ENCODE measurements at regions not wholly inside any gene's neighbourhood (a gene's known extent, or its start where the extent isn't known, plus 50 kb on each side); places are given as distances from the start of the nearest gene placed in this dataset.

DNA sequence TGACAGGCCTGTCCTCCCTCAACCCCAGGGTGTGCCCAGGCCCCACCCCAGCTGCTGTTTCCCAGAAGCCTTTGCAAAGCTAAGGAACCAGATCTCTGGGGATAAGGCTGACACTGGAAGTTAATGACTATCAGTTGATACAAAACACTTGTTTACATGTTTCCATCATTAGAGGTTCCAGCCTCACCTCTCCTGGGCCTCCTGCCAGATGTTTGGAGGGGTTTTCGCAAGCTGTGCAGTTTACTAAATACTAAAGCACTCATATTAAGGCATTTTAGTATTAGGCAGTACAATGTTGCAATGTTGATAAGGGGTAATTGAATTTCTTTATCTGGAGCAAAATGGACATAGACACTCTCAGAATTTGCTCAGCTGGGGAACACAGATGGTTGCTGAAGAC lies 218.7 kb downstream of the INSC start:
- H3K27me3 ChIP-seq = peaks cover 0 to 4% (median 0%) of the 10 kb centered on the region in 7 donors
- no peak overlapping the region for H3K4me3 ChIP-seq
- 90 to 93% methylated on average over 1 of the region's 1 CpG for WGBS, 2 donors
- ATAC-seq (no peak), DNase-seq (no peak)
- no peaks in the 10 kb centered on the region for H3K4me1 ChIP-seq
- peaks cover 0 to 8% (median 0%) of the 10 kb centered on the region in 11 donors for H3K9me3 ChIP-seq
- no peaks in the 10 kb centered on the region for H3K36me3 ChIP-seq
- no peak overlapping the region for H3K27ac ChIP-seq
- TF ChIP-seq, protein P1, sequence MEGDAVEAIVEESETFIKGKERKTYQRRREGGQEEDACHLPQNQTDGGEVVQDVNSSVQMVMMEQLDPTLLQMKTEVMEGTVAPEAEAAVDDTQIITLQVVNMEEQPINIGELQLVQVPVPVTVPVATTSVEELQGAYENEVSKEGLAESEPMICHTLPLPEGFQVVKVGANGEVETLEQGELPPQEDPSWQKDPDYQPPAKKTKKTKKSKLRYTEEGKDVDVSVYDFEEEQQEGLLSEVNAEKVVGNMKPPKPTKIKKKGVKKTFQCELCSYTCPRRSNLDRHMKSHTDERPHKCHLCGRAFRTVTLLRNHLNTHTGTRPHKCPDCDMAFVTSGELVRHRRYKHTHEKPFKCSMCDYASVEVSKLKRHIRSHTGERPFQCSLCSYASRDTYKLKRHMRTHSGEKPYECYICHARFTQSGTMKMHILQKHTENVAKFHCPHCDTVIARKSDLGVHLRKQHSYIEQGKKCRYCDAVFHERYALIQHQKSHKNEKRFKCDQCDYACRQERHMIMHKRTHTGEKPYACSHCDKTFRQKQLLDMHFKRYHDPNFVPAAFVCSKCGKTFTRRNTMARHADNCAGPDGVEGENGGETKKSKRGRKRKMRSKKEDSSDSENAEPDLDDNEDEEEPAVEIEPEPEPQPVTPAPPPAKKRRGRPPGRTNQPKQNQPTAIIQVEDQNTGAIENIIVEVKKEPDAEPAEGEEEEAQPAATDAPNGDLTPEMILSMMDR (IDR thresholded peaks at IDR 0.05) = no peak
- intact Hi-C loops (cut with DNase I) = loop anchor here in 2 of 10 donors (10.0 kb wide), 2 partner anchors 311 to 1301 kb away; no protein-coding TSS in a partner anchor

DNA sequence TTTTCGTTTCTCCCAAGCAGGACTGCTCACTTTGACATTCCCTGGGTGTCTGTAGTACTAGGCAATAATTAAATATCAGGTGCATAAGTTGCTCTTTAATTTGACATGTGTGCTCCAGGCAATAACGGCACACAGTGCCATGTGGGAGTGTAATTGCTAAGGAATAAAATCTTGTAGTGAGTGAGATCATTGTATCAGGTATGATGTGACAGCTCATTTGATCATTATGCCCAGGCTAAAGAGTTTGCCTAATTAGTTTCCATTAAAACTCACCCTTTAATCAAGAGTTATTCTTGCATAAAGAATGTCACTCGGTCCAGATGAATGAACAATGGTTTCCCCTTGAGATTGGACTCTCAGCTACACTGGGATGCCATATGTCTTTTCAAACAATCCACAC lies 220.0 kb downstream of the INSC start:
- Histone ChIP-seq H3K9me3 (peaks cover 0 to 19% (median 8%) of the 10 kb centered on the region in 11 donors), H3K36me3 (no peaks in the 10 kb centered on the region), H3K4me1 (no peaks in the 10 kb centered on the region), H3K27ac (no peak overlapping the region), H3K27me3 (peaks cover 0 to 4% (median 0%) of the 10 kb centered on the region in 7 donors), H3K4me3 (no peak overlapping the region)
- intact Hi-C loops (cut with DNase I) = loop anchor here in 2 of 10 donors (10.0 kb wide), 2 partner anchors 310 to 1300 kb away; no protein-coding TSS in a partner anchor
- DNase-seq (no peak), ATAC-seq (no peak)
- 78 to 89% methylated on average over 3 of the region's 3 CpGs for WGBS, 2 donors
- TF ChIP-seq, protein P1 (IDR thresholded peaks at IDR 0.05) = no peak

DNA sequence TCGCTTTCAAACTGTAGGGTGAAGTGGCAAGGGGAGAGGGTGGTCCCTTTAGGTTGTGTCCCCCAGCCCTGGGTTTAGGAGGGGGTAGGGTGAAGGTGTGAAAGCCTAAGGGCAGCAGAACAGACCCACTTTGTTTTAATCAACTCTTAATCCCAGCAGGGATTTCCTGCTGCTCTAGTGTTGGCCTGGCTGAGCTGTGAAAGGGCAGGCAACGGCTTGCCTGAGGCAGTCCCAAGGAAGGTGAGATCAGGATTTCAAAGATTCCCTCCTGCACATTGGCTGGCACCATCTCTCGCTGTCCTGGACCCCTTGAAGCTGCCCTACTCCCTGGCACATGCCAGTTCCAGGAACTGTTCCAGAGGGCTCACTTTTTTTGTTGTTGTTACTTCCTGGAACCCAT lies 221.3 kb downstream of the INSC start:
- peaks cover 0 to 27% (median 8%) of the 10 kb centered on the region in 11 donors for H3K9me3 ChIP-seq
- no peak for ATAC-seq
- TF ChIP-seq, protein P1 (IDR thresholded peaks at IDR 0.05) = no peak
- intact Hi-C loops (cut with DNase I) = loop anchor here in 2 of 10 donors (10.0 kb wide), 2 partner anchors 309 to 1299 kb away; no protein-coding TSS in a partner anchor
- no peak overlapping the region for H3K27ac ChIP-seq
- WGBS, 2 donors = 50 to 60% methylated on average over 3 of the region's 3 CpGs
- no peaks in the 10 kb centered on the region for H3K36me3 ChIP-seq
- H3K4me3 ChIP-seq = no peak overlapping the region
- no peaks in the 10 kb centered on the region for H3K4me1 ChIP-seq
- H3K27me3 ChIP-seq = peaks cover 0 to 4% (median 0%) of the 10 kb centered on the region in 7 donors
- no peak for DNase-seq

DNA sequence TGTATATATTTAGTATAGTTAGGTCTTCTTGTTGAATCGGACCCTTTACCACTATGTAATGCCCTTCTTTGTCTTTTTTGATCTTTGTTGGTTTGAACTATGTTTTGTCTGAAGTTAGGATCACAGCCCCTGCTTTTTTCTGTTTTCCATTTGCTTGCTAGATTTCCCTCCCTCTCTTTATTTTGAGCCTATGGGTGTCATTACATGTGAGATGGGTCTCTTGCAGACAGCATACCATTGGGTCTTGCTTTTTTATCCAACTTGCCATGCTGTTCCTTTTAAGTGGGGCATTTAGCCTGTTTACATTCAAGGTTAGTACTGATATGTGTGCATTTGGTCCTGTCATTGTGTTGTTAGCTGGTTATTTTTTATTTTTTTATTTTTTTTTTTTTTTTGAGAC lies 224.6 kb downstream of the INSC start:
- peaks cover 0 to 4% (median 0%) of the 10 kb centered on the region in 7 donors for H3K27me3 ChIP-seq
- ATAC-seq = no peak
- no peak for DNase-seq
- peaks cover 0 to 27% (median 8%) of the 10 kb centered on the region in 11 donors for H3K9me3 ChIP-seq
- H3K4me1 ChIP-seq = no peaks in the 10 kb centered on the region
- TF ChIP-seq, protein P1 (IDR thresholded peaks at IDR 0.05) = no peak
- H3K36me3 ChIP-seq = no peaks in the 10 kb centered on the region
- intact Hi-C loops (cut with DNase I) = loop anchor here in 2 of 10 donors (10.0 kb wide), 2 partner anchors 305 to 1295 kb away; no protein-coding TSS in a partner anchor
- no peak overlapping the region for H3K4me3 ChIP-seq
- no peak overlapping the region for H3K27ac ChIP-seq
- WGBS, 2 donors = 91 to 98% methylated on average over 1 of the region's 1 CpG

All from heart right ventricle (tissue), 16 donors.